Neural cell (in vitro differentiated cells): ENCODE measurements at regions not wholly inside any gene's neighbourhood (a gene's known extent, or its start where the extent isn't known, plus 50 kb on each side); places are given as distances from the start of the nearest gene placed in this dataset.

Experiments used
- H2AFZ ChIP-seq: fragments of 200-600, 300-800 bp; sonication (generic), shearing (Covaris generic); 2 replicates; pipeline ENCODE4 v1.6.0; 2014; ENCODE audit warnings: low read depth, mild to moderate bottlenecking, antibody characterized with exemption, low read length, moderate library complexity
- H3F3A ChIP-seq: fragments of 200-600 bp; shearing (Covaris generic); 2 replicates; pipeline ENCODE4 v1.6.1; 2016; ENCODE audit warnings: mild to moderate bottlenecking, moderate library complexity, mixed read lengths, antibody characterized with exemption, low read length; ENCODE audit not compliant: insufficient read depth, poor library complexity, severe bottlenecking
- H3K27ac ChIP-seq: fragments of 200-600, 300-800 bp; sonication (generic), shearing (Covaris generic); 2 replicates; pipeline ENCODE4 v1.5.1; 2014; ENCODE audit warnings: mild to moderate bottlenecking, low read length, moderate library complexity
- H3K27me3 ChIP-seq: fragments of 300-800, 200-600 bp; sonication (generic), shearing (Covaris generic); 2 replicates; pipeline ENCODE4 v1.6.0; 2014; ENCODE audit warnings: mild to moderate bottlenecking, low read depth, low read length, moderate library complexity; ENCODE audit not compliant: insufficient read depth
- H3K36me3 ChIP-seq: fragments of 300-800, 200-600 bp; sonication (generic), shearing (Covaris generic); 2 replicates; pipeline ENCODE4 v1.5.1; 2014; ENCODE audit warnings: mild to moderate bottlenecking, antibody characterized with exemption, low read length, moderate library complexity; ENCODE audit not compliant: insufficient read depth
- H3K4me2 ChIP-seq: fragments of 300-800, 200-600 bp; sonication (generic), shearing (Covaris generic); 2 replicates; pipeline ENCODE4 v1.6.0; 2014; ENCODE audit warnings: mild to moderate bottlenecking, low read length
- H3K4me3 ChIP-seq: fragments of 300-800, 200-600 bp; sonication (generic), shearing (Covaris generic); 2 replicates; pipeline ENCODE4 v1.5.1; 2014; ENCODE audit warnings: mild to moderate bottlenecking, low read length, moderate library complexity
- H3K79me2 ChIP-seq: fragments of 200-600 bp; shearing (Covaris generic); replicated peaks from 2 replicates; pipeline ENCODE4 v1.6.0; 2014; ENCODE audit warnings: mild to moderate bottlenecking, low read length, moderate library complexity; ENCODE audit not compliant: insufficient read depth
- H3K9ac ChIP-seq: fragments of 300-800, 200-600 bp; sonication (generic), shearing (Covaris generic); 2 replicates; pipeline ENCODE4 v1.6.1; 2016; ENCODE audit warnings: mild to moderate bottlenecking, low read length, mixed read lengths
- H3K9me2 ChIP-seq: fragments of 200-600 bp; shearing (Covaris generic); 2 replicates; pipeline ENCODE4 v1.6.1; 2016; ENCODE audit warnings: mild to moderate bottlenecking, low read length, mixed read lengths; ENCODE audit not compliant: insufficient read depth
- H3K9me3 ChIP-seq: fragments of 200-600, 300-800 bp; sonication (generic), shearing (Covaris generic); 2 replicates; pipeline ENCODE4 v1.6.1; 2016; ENCODE audit warnings: mild to moderate bottlenecking, mixed run types, low read length, moderate library complexity, mixed read lengths
- H4K20me1 ChIP-seq: fragments of 200-600 bp; shearing (Covaris generic); 2 replicates; pipeline ENCODE4 v1.6.1; 2016; ENCODE audit warnings: mild to moderate bottlenecking, mixed run types; ENCODE audit not compliant: insufficient read depth
- EP300 ChIP-seq: fragments of 450-650 bp; conservative IDR thresholded peaks from 2 replicates; pipeline ENCODE4 v1.6.1; 2014; ENCODE audit warnings: antibody characterized with exemption, mild to moderate bottlenecking, moderate library complexity; ENCODE audit not compliant: poor library complexity, severe bottlenecking
- EZH2 ChIP-seq: fragments of 200-600, 300-800 bp; shearing (Covaris generic), sonication (generic); IDR thresholded peaks from 2 replicates; pipeline ENCODE4 v1.6.1; 2014; ENCODE audit warnings: antibody characterized with exemption, low read length, borderline replicate concordance, mild to moderate bottlenecking; ENCODE audit not compliant: insufficient read depth, poor library complexity, severe bottlenecking
- MXI1 ChIP-seq: fragments of 450-650 bp; conservative IDR thresholded peaks from 2 replicates; pipeline ENCODE4 v1.6.1; 2014; ENCODE audit warnings: antibody characterized with exemption, mild to moderate bottlenecking; ENCODE audit not compliant: poor library complexity, severe bottlenecking
- POLR2AphosphoS5 ChIP-seq: IDR thresholded peaks from 2 replicates; pipeline ENCODE4 v1.6.1; 2012
- RAD21 ChIP-seq: fragments of 450-650 bp; conservative IDR thresholded peaks from 2 replicates; pipeline ENCODE4 v1.6.1; 2014; ENCODE audit warnings: antibody characterized with exemption, mild to moderate bottlenecking, moderate library complexity
- SMC3 ChIP-seq: fragments of 450-650 bp; conservative IDR thresholded peaks from 2 replicates; pipeline ENCODE4 v1.6.1; 2014; ENCODE audit warnings: antibody characterized with exemption, mild to moderate bottlenecking, moderate library complexity; ENCODE audit not compliant: poor library complexity
- TAF1 ChIP-seq: IDR thresholded peaks from 2 replicates; pipeline ENCODE4 v1.6.1; 2012; ENCODE audit warnings: low read depth
- TF ChIP-seq, protein P1 (sequence below): fragments of 450-650 bp; IDR thresholded peaks from 2 replicates; pipeline ENCODE4 v1.5.1; 2014; ENCODE audit warnings: antibody characterized with exemption, mild to moderate bottlenecking, moderate library complexity; ENCODE audit not compliant: poor library complexity, severe bottlenecking
- TF ChIP-seq, protein P2 (sequence below): IDR thresholded peaks from 2 replicates; pipeline ENCODE4 v1.6.1; 2012; ENCODE audit warnings: borderline replicate concordance

DNA sequence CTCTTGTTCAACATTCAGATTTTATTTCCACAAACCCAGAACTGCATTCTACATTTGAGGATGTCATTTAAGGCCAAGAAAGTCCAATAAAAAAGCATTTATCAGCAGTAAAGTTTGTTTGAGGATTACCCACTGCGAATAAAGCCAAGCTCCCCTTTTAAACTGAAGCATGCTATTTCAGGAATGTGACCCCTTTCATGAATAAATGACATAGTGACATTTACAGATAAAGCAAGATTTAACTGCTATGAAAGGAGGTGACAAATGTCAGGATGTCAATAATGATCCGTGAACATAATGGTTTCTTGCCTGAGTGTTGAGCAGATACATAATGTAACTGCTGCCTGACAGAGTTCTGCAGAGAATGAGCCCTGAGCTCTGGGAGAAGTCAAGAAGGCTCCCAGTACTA lies 146.3 kb downstream of the TDRD15 start:
- Histone ChIP-seq H4K20me1 (no peaks in the 10 kb centered on the region), H3K27ac (peak overlapping the region; percentile 90), H3K4me2 (peak overlapping the region; percentile 1), H3K9ac (peak overlapping the region; percentile 55), H3K4me3 (peak overlapping the region; percentile 24), H3F3A (peaks cover 13% of the 10 kb centered on the region), H3K9me3 (no peaks in the 10 kb centered on the region), H3K36me3 (no peaks in the 10 kb centered on the region), H3K79me2 (no peaks in the 10 kb centered on the region), H3K9me2 (no peaks in the 10 kb centered on the region), H2AFZ (no peak overlapping the region), H3K27me3 (no peaks in the 10 kb centered on the region)
- TF ChIP-seq, protein P1, sequence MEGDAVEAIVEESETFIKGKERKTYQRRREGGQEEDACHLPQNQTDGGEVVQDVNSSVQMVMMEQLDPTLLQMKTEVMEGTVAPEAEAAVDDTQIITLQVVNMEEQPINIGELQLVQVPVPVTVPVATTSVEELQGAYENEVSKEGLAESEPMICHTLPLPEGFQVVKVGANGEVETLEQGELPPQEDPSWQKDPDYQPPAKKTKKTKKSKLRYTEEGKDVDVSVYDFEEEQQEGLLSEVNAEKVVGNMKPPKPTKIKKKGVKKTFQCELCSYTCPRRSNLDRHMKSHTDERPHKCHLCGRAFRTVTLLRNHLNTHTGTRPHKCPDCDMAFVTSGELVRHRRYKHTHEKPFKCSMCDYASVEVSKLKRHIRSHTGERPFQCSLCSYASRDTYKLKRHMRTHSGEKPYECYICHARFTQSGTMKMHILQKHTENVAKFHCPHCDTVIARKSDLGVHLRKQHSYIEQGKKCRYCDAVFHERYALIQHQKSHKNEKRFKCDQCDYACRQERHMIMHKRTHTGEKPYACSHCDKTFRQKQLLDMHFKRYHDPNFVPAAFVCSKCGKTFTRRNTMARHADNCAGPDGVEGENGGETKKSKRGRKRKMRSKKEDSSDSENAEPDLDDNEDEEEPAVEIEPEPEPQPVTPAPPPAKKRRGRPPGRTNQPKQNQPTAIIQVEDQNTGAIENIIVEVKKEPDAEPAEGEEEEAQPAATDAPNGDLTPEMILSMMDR = no peak
- TF ChIP-seq EZH2 (no peak), TAF1 (no peak), MXI1 (peak; percentile 40), RAD21 (peak; percentile 52), SMC3 (peak; percentile 20), EP300 (peak; percentile 99), POLR2AphosphoS5 (peak; percentile 89)
- TF ChIP-seq, protein P2, sequence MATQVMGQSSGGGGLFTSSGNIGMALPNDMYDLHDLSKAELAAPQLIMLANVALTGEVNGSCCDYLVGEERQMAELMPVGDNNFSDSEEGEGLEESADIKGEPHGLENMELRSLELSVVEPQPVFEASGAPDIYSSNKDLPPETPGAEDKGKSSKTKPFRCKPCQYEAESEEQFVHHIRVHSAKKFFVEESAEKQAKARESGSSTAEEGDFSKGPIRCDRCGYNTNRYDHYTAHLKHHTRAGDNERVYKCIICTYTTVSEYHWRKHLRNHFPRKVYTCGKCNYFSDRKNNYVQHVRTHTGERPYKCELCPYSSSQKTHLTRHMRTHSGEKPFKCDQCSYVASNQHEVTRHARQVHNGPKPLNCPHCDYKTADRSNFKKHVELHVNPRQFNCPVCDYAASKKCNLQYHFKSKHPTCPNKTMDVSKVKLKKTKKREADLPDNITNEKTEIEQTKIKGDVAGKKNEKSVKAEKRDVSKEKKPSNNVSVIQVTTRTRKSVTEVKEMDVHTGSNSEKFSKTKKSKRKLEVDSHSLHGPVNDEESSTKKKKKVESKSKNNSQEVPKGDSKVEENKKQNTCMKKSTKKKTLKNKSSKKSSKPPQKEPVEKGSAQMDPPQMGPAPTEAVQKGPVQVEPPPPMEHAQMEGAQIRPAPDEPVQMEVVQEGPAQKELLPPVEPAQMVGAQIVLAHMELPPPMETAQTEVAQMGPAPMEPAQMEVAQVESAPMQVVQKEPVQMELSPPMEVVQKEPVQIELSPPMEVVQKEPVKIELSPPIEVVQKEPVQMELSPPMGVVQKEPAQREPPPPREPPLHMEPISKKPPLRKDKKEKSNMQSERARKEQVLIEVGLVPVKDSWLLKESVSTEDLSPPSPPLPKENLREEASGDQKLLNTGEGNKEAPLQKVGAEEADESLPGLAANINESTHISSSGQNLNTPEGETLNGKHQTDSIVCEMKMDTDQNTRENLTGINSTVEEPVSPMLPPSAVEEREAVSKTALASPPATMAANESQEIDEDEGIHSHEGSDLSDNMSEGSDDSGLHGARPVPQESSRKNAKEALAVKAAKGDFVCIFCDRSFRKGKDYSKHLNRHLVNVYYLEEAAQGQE = peak; percentile 32

DNA sequence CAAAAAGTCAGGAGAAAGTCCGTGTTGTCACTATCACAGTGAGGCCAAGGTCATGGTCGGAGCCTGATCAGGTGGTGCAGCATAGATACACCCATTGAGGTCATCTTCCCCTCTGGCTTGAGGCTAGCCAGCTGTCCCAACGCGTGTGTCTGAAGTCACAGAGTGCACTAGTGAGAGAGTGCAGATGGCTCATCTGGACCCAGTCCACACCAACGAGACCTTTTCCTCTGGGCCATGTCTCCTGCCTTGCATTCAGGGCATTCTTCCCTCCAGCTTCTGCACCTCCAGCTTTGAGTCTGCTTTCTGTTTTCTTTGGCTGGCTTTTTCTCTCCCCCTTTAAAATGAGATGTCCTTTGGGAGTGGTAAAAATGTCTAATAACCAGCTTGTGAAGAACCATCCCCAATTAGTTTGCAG lies 146.9 kb downstream of the TDRD15 start:
- H3K9me3 ChIP-seq = no peaks in the 10 kb centered on the region
- peak overlapping the region; percentile 90 for H3K27ac ChIP-seq
- H3K9me2 ChIP-seq = no peaks in the 10 kb centered on the region
- TF ChIP-seq EZH2 (no peak), SMC3 (no peak), EP300 (no peak), MXI1 (no peak), POLR2AphosphoS5 (no peak), TAF1 (no peak), RAD21 (no peak)
- TF ChIP-seq, protein P1 = no peak
- TF ChIP-seq, protein P2 = no peak
- H3K36me3 ChIP-seq = no peaks in the 10 kb centered on the region
- peak overlapping the region; percentile 24 for H3K4me3 ChIP-seq
- H3K27me3 ChIP-seq = no peaks in the 10 kb centered on the region
- no peaks in the 10 kb centered on the region for H4K20me1 ChIP-seq
- H3K79me2 ChIP-seq = no peaks in the 10 kb centered on the region
- H3K4me2 ChIP-seq = no peak overlapping the region
- no peak overlapping the region for H2AFZ ChIP-seq
- H3K9ac ChIP-seq = peak overlapping the region; percentile 55
- H3F3A ChIP-seq = peaks cover 13% of the 10 kb centered on the region
